ENCODE measurements at regions not wholly inside any gene's neighbourhood (a gene's known extent, or its start where the extent isn't known, plus 50 kb on each side); places are given as distances from the start of the nearest gene placed in this dataset.

DNA sequence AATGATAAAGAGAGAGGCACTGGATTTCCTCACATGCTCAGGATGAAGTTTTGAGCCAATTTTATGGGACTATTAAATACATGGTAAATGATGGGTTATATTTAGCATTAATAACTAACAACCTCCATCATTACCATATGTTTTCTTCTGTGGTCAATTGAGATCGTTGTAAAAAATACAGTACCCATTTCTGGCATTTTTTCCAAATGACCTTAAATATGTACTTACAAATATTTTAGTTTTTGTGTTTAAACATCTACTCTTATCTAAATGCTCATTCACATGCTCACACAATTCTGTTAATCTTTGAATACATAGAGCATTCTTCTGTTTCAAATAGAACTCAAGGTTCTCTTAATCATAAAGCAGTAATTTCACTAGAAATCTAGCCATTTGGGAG lies 330.0 kb upstream of the BRINP3 start:
- intact Hi-C loops (cut with micrococcal nuclease; ENCODE audit: unreplicated experiment) = no loop called here
- POLR2A ChIA-PET = no interaction called here
- H3K4me3 ChIP-seq (ENCODE audit: low read depth, low read length, poor library complexity, severe bottlenecking) = no peak overlapping the region
- no peak for DNase-seq (ENCODE audit: low spot score)
- CTCF ChIA-PET (ENCODE audit: unreplicated experiment) = no interaction called here
- no peak overlapping the region for H2AFZ ChIP-seq (ENCODE audit: low read length)
- TF ChIP-seq EZH2phosphoT487 (IDR thresholded peaks at IDR 0.05; ENCODE audit: borderline replicate concordance, low read depth, low read length) = no peak
- TF ChIP-seq, protein P1, sequence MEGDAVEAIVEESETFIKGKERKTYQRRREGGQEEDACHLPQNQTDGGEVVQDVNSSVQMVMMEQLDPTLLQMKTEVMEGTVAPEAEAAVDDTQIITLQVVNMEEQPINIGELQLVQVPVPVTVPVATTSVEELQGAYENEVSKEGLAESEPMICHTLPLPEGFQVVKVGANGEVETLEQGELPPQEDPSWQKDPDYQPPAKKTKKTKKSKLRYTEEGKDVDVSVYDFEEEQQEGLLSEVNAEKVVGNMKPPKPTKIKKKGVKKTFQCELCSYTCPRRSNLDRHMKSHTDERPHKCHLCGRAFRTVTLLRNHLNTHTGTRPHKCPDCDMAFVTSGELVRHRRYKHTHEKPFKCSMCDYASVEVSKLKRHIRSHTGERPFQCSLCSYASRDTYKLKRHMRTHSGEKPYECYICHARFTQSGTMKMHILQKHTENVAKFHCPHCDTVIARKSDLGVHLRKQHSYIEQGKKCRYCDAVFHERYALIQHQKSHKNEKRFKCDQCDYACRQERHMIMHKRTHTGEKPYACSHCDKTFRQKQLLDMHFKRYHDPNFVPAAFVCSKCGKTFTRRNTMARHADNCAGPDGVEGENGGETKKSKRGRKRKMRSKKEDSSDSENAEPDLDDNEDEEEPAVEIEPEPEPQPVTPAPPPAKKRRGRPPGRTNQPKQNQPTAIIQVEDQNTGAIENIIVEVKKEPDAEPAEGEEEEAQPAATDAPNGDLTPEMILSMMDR (conservative IDR thresholded peaks at IDR 0.05; ENCODE audit: low read length) = no peak
- H3K9me2 ChIP-seq (ENCODE audit: insufficient read depth, low read length) = no peaks in the 10 kb centered on the region
- no peaks in the 10 kb centered on the region for H3K4me1 ChIP-seq (ENCODE audit: insufficient read depth, low read length, poor library complexity, severe bottlenecking)
- BruUV-seq (replicated peaks) = no TSS peak
- H4K20me1 ChIP-seq (ENCODE audit: insufficient read depth, low read length) = no peaks in the 10 kb centered on the region
- H3K4me2 ChIP-seq (ENCODE audit: low read length) = no peak overlapping the region
- no peak overlapping the region for H3K27ac ChIP-seq (ENCODE audit: low read depth, low read length, poor library complexity, severe bottlenecking)
- H3K36me3 ChIP-seq (ENCODE audit: insufficient read depth, low read length) = no peaks in the 10 kb centered on the region
- H3K79me2 ChIP-seq (ENCODE audit: insufficient read depth, low read depth, low read length) = no peaks in the 10 kb centered on the region
- no peaks in the 10 kb centered on the region for H3K9me3 ChIP-seq (ENCODE audit: low read length)

DNA sequence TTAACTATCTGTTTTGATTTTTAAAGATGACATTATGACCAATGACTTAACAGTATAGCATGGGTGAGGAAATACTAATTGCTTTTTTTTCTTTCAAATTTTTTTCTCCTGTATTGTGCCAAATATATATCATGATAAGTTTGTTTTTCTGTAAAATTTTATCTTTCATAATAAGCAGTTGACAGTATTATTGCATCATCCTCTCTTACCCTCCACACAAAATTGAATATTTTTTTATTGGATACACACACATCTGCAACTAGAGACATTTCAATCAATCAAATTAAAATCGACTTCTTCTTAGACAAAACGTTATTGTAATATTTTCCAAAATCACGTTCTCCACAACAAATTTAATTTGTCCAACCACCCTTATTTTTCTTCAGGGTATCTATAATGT lies 330.4 kb upstream of the BRINP3 start:
- no peak for DNase-seq (ENCODE audit: low spot score)
- no peaks in the 10 kb centered on the region for H3K9me2 ChIP-seq (ENCODE audit: insufficient read depth, low read length)
- no peak overlapping the region for H3K27ac ChIP-seq (ENCODE audit: low read depth, low read length, poor library complexity, severe bottlenecking)
- ChIA-PET CTCF (ENCODE audit: unreplicated experiment) (no interaction called here), POLR2A (no interaction called here)
- H2AFZ ChIP-seq (ENCODE audit: low read length) = no peak overlapping the region
- H3K79me2 ChIP-seq (ENCODE audit: insufficient read depth, low read depth, low read length) = no peaks in the 10 kb centered on the region
- no peaks in the 10 kb centered on the region for H3K9me3 ChIP-seq (ENCODE audit: low read length)
- H4K20me1 ChIP-seq (ENCODE audit: insufficient read depth, low read length) = no peaks in the 10 kb centered on the region
- no TSS peak for BruUV-seq (replicated peaks)
- TF ChIP-seq, protein P1 (conservative IDR thresholded peaks at IDR 0.05; ENCODE audit: low read length) = no peak
- no peak for TF ChIP-seq EZH2phosphoT487 (IDR thresholded peaks at IDR 0.05; ENCODE audit: borderline replicate concordance, low read depth, low read length)
- H3K4me3 ChIP-seq (ENCODE audit: low read depth, low read length, poor library complexity, severe bottlenecking) = no peak overlapping the region
- intact Hi-C loops (cut with micrococcal nuclease; ENCODE audit: unreplicated experiment) = no loop called here
- no peak overlapping the region for H3K4me2 ChIP-seq (ENCODE audit: low read length)
- no peaks in the 10 kb centered on the region for H3K36me3 ChIP-seq (ENCODE audit: insufficient read depth, low read length)
- no peaks in the 10 kb centered on the region for H3K4me1 ChIP-seq (ENCODE audit: insufficient read depth, low read length, poor library complexity, severe bottlenecking)

DNA sequence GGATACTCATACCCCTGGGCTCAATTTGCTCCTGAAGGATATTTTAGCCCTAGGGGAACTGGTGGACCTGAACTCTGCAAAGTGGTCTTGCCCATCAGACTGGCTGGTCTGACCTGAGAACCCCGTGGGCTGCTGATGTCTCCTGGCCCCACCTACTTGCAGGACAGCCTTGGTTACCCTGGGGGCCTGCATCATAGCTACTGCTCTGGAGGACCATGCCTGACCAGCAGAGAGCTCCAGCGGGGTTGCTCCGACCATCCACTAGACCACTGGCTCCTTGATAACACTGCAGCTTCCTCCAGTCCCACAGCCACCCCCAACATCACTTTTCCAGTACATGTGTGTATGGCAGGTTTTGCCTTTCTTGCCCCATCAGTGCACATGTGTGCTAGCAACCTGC lies 331.6 kb upstream of the BRINP3 start:
- Histone ChIP-seq H3K4me3 (ENCODE audit: low read depth, low read length, poor library complexity, severe bottlenecking) (no peak overlapping the region), H3K4me1 (ENCODE audit: insufficient read depth, low read length, poor library complexity, severe bottlenecking) (no peaks in the 10 kb centered on the region), H3K4me2 (ENCODE audit: low read length) (no peak overlapping the region), H3K36me3 (ENCODE audit: insufficient read depth, low read length) (no peaks in the 10 kb centered on the region), H4K20me1 (ENCODE audit: insufficient read depth, low read length) (no peaks in the 10 kb centered on the region), H3K79me2 (ENCODE audit: insufficient read depth, low read depth, low read length) (no peaks in the 10 kb centered on the region), H3K9me3 (ENCODE audit: low read length) (no peaks in the 10 kb centered on the region), H2AFZ (ENCODE audit: low read length) (no peak overlapping the region), H3K27ac (ENCODE audit: low read depth, low read length, poor library complexity, severe bottlenecking) (no peak overlapping the region), H3K9me2 (ENCODE audit: insufficient read depth, low read length) (no peaks in the 10 kb centered on the region)
- POLR2A ChIA-PET = interaction anchor here (0.6 kb wide), 1 partner anchor 90 kb away, joined by 3 read pairs; no protein-coding TSS in a partner anchor
- intact Hi-C loops (cut with micrococcal nuclease; ENCODE audit: unreplicated experiment) = no loop called here
- no peak for TF ChIP-seq EZH2phosphoT487 (IDR thresholded peaks at IDR 0.05; ENCODE audit: borderline replicate concordance, low read depth, low read length)
- TF ChIP-seq, protein P1 (conservative IDR thresholded peaks at IDR 0.05; ENCODE audit: low read length) = no peak
- CTCF ChIA-PET (ENCODE audit: unreplicated experiment) = no interaction called here
- DNase-seq (ENCODE audit: low spot score) = no peak
- BruUV-seq (replicated peaks) = no TSS peak

All from OCI-LY7 (cell line).